ENCODE measurements at regions not wholly inside any gene's neighbourhood (a gene's known extent, or its start where the extent isn't known, plus 50 kb on each side); places are given as distances from the start of the nearest gene placed in this dataset.

DNA sequence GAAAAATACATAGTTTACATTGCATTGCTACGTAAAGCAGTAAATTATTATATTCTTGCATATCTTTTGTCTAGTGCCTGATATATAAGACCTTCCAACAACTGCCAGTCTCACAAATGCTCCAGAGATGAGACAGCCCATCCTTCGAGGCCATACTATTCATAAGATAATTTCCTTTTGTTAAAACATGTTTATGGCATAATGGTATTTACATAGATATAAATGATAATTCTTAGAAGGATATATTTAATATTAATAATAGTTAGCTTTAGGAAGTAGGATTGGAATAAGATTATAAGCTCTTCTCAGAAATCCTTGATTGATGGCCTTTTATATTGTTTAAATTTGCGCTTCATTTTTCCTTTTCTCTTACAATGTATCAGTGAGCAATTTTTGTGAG is 1410.1 kb upstream of the MIR17HG start:
- TF ChIP-seq SPI1 (IDR thresholded peaks at IDR 0.05; ENCODE audit: borderline replicate concordance, low read depth) (no peak), GABPA (IDR thresholded peaks at IDR 0.05; ENCODE audit: low read depth) (no peak), POLR2AphosphoS5 (IDR thresholded peaks at IDR 0.05; ENCODE audit: low read depth) (no peak)
- TF ChIP-seq, protein P1, sequence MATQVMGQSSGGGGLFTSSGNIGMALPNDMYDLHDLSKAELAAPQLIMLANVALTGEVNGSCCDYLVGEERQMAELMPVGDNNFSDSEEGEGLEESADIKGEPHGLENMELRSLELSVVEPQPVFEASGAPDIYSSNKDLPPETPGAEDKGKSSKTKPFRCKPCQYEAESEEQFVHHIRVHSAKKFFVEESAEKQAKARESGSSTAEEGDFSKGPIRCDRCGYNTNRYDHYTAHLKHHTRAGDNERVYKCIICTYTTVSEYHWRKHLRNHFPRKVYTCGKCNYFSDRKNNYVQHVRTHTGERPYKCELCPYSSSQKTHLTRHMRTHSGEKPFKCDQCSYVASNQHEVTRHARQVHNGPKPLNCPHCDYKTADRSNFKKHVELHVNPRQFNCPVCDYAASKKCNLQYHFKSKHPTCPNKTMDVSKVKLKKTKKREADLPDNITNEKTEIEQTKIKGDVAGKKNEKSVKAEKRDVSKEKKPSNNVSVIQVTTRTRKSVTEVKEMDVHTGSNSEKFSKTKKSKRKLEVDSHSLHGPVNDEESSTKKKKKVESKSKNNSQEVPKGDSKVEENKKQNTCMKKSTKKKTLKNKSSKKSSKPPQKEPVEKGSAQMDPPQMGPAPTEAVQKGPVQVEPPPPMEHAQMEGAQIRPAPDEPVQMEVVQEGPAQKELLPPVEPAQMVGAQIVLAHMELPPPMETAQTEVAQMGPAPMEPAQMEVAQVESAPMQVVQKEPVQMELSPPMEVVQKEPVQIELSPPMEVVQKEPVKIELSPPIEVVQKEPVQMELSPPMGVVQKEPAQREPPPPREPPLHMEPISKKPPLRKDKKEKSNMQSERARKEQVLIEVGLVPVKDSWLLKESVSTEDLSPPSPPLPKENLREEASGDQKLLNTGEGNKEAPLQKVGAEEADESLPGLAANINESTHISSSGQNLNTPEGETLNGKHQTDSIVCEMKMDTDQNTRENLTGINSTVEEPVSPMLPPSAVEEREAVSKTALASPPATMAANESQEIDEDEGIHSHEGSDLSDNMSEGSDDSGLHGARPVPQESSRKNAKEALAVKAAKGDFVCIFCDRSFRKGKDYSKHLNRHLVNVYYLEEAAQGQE (IDR thresholded peaks at IDR 0.05; ENCODE audit: insufficient replicate concordance, low read depth): no peak
- TF ChIP-seq, protein P2, sequence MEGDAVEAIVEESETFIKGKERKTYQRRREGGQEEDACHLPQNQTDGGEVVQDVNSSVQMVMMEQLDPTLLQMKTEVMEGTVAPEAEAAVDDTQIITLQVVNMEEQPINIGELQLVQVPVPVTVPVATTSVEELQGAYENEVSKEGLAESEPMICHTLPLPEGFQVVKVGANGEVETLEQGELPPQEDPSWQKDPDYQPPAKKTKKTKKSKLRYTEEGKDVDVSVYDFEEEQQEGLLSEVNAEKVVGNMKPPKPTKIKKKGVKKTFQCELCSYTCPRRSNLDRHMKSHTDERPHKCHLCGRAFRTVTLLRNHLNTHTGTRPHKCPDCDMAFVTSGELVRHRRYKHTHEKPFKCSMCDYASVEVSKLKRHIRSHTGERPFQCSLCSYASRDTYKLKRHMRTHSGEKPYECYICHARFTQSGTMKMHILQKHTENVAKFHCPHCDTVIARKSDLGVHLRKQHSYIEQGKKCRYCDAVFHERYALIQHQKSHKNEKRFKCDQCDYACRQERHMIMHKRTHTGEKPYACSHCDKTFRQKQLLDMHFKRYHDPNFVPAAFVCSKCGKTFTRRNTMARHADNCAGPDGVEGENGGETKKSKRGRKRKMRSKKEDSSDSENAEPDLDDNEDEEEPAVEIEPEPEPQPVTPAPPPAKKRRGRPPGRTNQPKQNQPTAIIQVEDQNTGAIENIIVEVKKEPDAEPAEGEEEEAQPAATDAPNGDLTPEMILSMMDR (IDR thresholded peaks at IDR 0.05; ENCODE audit: insufficient read depth, low read length): no peak
- Histone ChIP-seq H3K27me3 (ENCODE audit: insufficient read depth, poor library complexity, severe bottlenecking) (no peaks in the 10 kb centered on the region), H3K4me3 (replicated peaks; ENCODE audit: insufficient read depth, low read length) (no peak overlapping the region), H3K27ac (replicated peaks) (no peak overlapping the region)
- DNase-seq (ENCODE audit: low read depth in 1 of 2, low spot score in 1 of 2): no peak

DNA sequence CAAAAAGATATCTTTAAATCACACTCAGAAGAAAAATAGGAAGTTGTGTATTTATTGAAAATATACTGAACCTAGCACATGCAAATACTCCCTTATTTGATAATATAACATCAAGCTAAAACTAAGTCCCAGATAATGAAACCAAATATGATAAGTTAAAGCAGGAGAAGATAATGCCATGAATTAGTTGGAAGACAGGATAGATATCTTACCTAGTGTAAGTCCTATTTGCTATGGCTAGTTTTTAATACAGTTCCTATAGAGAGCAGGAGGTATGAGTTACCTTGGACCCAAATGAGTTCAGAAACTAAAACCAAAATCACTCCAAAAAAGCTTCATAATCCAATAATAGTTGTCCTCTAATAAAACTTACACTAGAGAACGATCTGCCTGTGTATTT is 1407.1 kb upstream of the MIR17HG start:
- no peak for TF ChIP-seq SPI1 (IDR thresholded peaks at IDR 0.05; ENCODE audit: borderline replicate concordance, low read depth)
- no peak for TF ChIP-seq GABPA (IDR thresholded peaks at IDR 0.05; ENCODE audit: low read depth)
- no peak for TF ChIP-seq POLR2AphosphoS5 (IDR thresholded peaks at IDR 0.05; ENCODE audit: low read depth)
- TF ChIP-seq, protein P1 (IDR thresholded peaks at IDR 0.05; ENCODE audit: insufficient replicate concordance, low read depth): no peak
- TF ChIP-seq, protein P2 (IDR thresholded peaks at IDR 0.05; ENCODE audit: insufficient read depth, low read length): no peak
- Histone ChIP-seq H3K4me3 (replicated peaks; ENCODE audit: insufficient read depth, low read length) (no peak overlapping the region), H3K27ac (replicated peaks) (no peak overlapping the region), H3K27me3 (ENCODE audit: insufficient read depth, poor library complexity, severe bottlenecking) (no peaks in the 10 kb centered on the region)
- DNase-seq (ENCODE audit: low read depth in 1 of 2, low spot score in 1 of 2): no peak

DNA sequence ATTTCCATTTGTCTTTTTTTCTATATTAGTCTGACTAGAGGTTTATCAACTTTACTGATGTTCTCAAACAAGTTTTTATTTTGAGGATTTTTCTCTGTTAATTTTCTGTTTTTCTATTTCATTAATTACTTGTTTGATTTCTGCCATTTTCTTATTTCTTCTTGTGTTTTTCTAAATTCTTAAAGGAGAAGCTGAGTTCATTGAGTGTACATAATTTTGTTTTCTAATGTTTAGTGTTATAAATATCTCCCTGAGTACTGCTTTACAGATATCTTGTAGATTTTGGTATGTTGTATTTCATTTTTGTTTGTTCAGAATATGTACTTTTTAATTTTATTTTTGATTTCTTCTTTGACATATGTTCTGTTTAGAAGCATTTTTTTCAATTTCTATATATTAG is 1404.3 kb upstream of the MIR17HG start:
- Histone ChIP-seq H3K27me3 (ENCODE audit: insufficient read depth, poor library complexity, severe bottlenecking) (no peaks in the 10 kb centered on the region), H3K27ac (replicated peaks) (no peak overlapping the region), H3K4me3 (replicated peaks; ENCODE audit: insufficient read depth, low read length) (no peak overlapping the region)
- TF ChIP-seq GABPA (IDR thresholded peaks at IDR 0.05; ENCODE audit: low read depth) (no peak), SPI1 (IDR thresholded peaks at IDR 0.05; ENCODE audit: borderline replicate concordance, low read depth) (no peak), POLR2AphosphoS5 (IDR thresholded peaks at IDR 0.05; ENCODE audit: low read depth) (no peak)
- TF ChIP-seq, protein P1 (IDR thresholded peaks at IDR 0.05; ENCODE audit: insufficient replicate concordance, low read depth): no peak
- TF ChIP-seq, protein P2 (IDR thresholded peaks at IDR 0.05; ENCODE audit: insufficient read depth, low read length): no peak
- DNase-seq (ENCODE audit: low read depth in 1 of 2, low spot score in 1 of 2): no peak
